ENCODE measurements at regions not wholly inside any gene's neighbourhood (a gene's known extent, or its start where the extent isn't known, plus 50 kb on each side); places are given as distances from the start of the nearest gene placed in this dataset.

- Histone ChIP-seq H3K27ac (ENCODE audit: low read depth, low read length) (no peak overlapping the region), H3K4me2 (ENCODE audit: insufficient read depth, low read length) (no peak overlapping the region), H3K79me2 (ENCODE audit: insufficient read depth, low read length) (no peaks in the 10 kb centered on the region), H3K36me3 (ENCODE audit: insufficient read depth, low read length) (no peaks in the 10 kb centered on the region), H3K9me3 (ENCODE audit: low read depth, low read length) (no peaks in the 10 kb centered on the region), H2AFZ (ENCODE audit: low read length) (no peak overlapping the region), H4K20me1 (ENCODE audit: insufficient read depth, low read length) (no peaks in the 10 kb centered on the region), H3K27me3 (ENCODE audit: insufficient read depth, low read length) (no peaks in the 10 kb centered on the region), H3K4me3 (ENCODE audit: insufficient read depth, low read length) (no peak overlapping the region), H3K4me1 (ENCODE audit: insufficient read depth, low read length) (no peaks in the 10 kb centered on the region)
- TF ChIP-seq CTCF (IDR thresholded peaks at IDR 0.05; ENCODE audit: extremely low read depth, low read depth, low read length) = no peak
- no peak for DNase-seq (ENCODE audit: insufficient read length, low spot score, missing footprints)
Observed at GRCh38 chr20:52817981-52818380, 154.2 kb upstream of the TSHZ2 start.

- Histone ChIP-seq H3K27me3 (ENCODE audit: insufficient read depth, low read length) (no peaks in the 10 kb centered on the region), H3K4me1 (ENCODE audit: insufficient read depth, low read length) (no peaks in the 10 kb centered on the region), H2AFZ (ENCODE audit: low read length) (no peak overlapping the region), H3K9me3 (ENCODE audit: low read depth, low read length) (no peaks in the 10 kb centered on the region), H3K4me3 (ENCODE audit: insufficient read depth, low read length) (no peak overlapping the region), H3K36me3 (ENCODE audit: insufficient read depth, low read length) (no peaks in the 10 kb centered on the region), H4K20me1 (ENCODE audit: insufficient read depth, low read length) (no peaks in the 10 kb centered on the region), H3K27ac (ENCODE audit: low read depth, low read length) (no peak overlapping the region), H3K79me2 (ENCODE audit: insufficient read depth, low read length) (no peaks in the 10 kb centered on the region), H3K4me2 (ENCODE audit: insufficient read depth, low read length) (no peak overlapping the region)
- no peak for DNase-seq (ENCODE audit: insufficient read length, low spot score, missing footprints)
- TF ChIP-seq CTCF (IDR thresholded peaks at IDR 0.05; ENCODE audit: extremely low read depth, low read depth, low read length) = no peak
Observed at GRCh38 chr20:52817511-52817910, 154.6 kb upstream of the TSHZ2 start.

- Histone ChIP-seq H3K27ac (ENCODE audit: low read depth, low read length) (no peak overlapping the region), H3K4me1 (ENCODE audit: insufficient read depth, low read length) (no peaks in the 10 kb centered on the region), H2AFZ (ENCODE audit: low read length) (no peak overlapping the region), H4K20me1 (ENCODE audit: insufficient read depth, low read length) (no peaks in the 10 kb centered on the region), H3K36me3 (ENCODE audit: insufficient read depth, low read length) (no peaks in the 10 kb centered on the region), H3K4me2 (ENCODE audit: insufficient read depth, low read length) (no peak overlapping the region), H3K9me3 (ENCODE audit: low read depth, low read length) (no peaks in the 10 kb centered on the region), H3K79me2 (ENCODE audit: insufficient read depth, low read length) (no peaks in the 10 kb centered on the region), H3K27me3 (ENCODE audit: insufficient read depth, low read length) (no peaks in the 10 kb centered on the region), H3K4me3 (ENCODE audit: insufficient read depth, low read length) (no peak overlapping the region)
- DNase-seq (ENCODE audit: insufficient read length, low spot score, missing footprints) = no peak
- no peak for TF ChIP-seq CTCF (IDR thresholded peaks at IDR 0.05; ENCODE audit: extremely low read depth, low read depth, low read length)
Observed at GRCh38 chr20:52814371-52814770, 157.8 kb upstream of the TSHZ2 start.

- H3K9me3 ChIP-seq (ENCODE audit: low read depth, low read length) = no peaks in the 10 kb centered on the region
- H3K27ac ChIP-seq (ENCODE audit: low read depth, low read length) = no peak overlapping the region
- no peak for TF ChIP-seq CTCF (IDR thresholded peaks at IDR 0.05; ENCODE audit: extremely low read depth, low read depth, low read length)
- no peak overlapping the region for H2AFZ ChIP-seq (ENCODE audit: low read length)
- no peaks in the 10 kb centered on the region for H4K20me1 ChIP-seq (ENCODE audit: insufficient read depth, low read length)
- no peaks in the 10 kb centered on the region for H3K4me1 ChIP-seq (ENCODE audit: insufficient read depth, low read length)
- H3K4me2 ChIP-seq (ENCODE audit: insufficient read depth, low read length) = no peak overlapping the region
- H3K4me3 ChIP-seq (ENCODE audit: insufficient read depth, low read length) = no peak overlapping the region
- no peaks in the 10 kb centered on the region for H3K27me3 ChIP-seq (ENCODE audit: insufficient read depth, low read length)
- H3K79me2 ChIP-seq (ENCODE audit: insufficient read depth, low read length) = no peaks in the 10 kb centered on the region
- peak; percentile 35 for DNase-seq (ENCODE audit: insufficient read length, low spot score, missing footprints)
- H3K36me3 ChIP-seq (ENCODE audit: insufficient read depth, low read length) = no peaks in the 10 kb centered on the region
Observed at GRCh38 chr20:52812231-52812847, 159.8 kb upstream of the TSHZ2 start.

Measured in osteoblast (primary cell).